ENCODE measurements at regions not wholly inside any gene's neighbourhood (a gene's known extent, or its start where the extent isn't known, plus 50 kb on each side); places are given as distances from the start of the nearest gene placed in this dataset.

DNA sequence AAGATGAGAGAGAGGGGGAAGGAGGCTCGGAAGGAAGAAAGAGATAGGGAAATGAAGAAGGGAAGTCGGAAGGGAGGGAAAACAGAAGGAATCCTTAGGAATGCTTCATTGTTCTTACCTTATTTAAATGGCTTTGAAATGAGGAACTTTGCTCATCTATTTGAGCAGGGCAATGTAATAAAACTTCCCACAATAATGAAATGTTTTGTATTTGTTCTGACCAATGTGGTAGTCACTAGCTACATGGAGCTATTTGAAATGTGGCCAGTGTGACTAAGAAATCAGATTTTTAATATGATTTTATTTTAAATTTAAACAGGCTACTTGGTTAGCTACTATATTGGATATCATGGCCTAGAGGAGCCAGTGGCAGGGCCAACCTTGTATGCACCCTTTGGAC is 510.6 kb downstream of the HTR7 start:
- DNase-seq = no peak

DNA sequence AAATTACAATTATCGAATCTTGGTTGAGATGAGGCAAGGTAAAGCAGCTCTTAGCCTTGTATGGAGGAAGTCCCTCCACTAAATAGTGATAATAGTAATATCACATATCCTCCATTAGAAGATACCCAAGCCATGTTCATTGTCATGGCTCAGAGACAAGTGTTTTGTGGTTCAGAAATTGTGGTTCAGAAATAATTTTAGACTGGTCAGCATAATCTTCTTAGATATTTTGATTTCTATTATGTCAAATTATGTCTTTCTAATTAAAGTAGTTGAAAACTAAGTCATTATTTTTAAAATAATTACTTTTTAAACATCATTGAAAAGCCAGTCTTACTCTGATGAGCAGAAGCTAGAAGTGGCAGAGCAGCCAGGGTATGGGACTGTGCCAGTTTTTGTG is 507.7 kb downstream of the HTR7 start:
- DNase-seq = no peak

DNA sequence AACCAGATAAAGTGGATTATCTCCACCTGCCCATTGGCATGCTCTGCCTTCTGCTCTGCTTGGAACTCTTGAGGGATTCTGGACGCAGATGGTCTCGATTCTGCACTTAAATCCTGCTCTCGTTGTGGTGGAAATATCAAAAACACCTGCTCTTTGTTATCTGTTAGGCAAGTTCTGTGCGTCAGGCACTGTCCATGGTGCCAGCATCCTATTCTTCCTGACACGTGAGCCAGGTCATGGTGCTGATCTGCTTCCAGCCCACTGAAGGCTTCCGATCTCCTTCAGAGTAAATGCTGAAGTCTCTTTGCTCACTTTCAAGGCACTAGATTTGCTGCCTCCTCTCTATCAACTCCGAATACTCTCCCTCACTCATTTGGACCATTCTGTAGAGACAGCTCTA is 505.6 kb downstream of the HTR7 start:
- no peak for DNase-seq

DNA sequence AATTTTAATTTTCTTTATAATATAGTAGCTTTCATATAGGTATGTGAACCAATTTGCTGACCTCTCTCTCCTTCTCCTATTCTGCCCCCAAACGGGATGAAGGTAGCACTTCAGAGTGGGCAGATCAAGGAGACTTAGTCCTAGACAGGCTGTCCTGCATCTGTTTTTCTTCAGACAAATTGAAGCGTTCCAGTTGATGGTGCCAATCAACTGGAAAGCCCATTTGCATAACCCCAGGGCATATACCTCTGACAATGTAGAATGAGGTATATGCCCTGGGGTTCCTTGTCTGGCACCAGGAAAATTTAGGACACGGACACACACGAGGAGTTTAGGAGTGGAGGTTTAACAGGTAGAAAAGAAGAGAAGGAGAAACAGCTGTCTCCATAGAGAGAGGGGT is 502.9 kb downstream of the HTR7 start:
- DNase-seq = no peak

DNA sequence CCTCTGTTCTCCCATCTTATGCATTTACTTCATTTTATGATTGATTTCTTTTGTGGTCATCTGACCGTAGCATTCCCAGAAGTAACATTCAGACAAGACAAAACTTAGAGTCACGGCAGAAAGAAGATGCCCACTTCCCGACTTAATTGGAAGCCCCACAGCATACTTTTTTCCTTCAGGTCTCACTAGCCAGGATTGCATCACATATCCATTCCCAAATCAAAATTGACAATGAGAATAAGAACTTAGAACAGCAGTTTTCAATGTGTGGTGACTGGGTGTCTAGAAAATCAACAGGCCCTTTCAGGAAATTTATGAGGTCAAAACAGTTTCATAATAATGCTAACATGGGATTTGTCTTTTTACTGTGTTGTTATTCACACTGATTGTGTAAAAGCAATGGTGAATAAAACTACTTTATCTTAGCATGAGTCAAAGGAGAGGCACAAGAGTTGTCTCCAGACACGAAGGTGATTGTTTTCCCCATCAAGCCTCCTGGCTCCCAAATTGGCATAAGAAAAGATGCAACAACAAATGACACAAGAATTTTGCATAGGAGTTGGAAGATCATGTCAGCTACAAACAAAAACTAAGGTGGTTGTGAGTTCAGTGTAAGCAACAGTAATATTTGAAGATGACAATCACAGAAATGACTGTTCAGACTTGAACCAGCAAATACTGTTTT is 493.9 kb downstream of the HTR7 start:
- DNase-seq = no peak

DNA sequence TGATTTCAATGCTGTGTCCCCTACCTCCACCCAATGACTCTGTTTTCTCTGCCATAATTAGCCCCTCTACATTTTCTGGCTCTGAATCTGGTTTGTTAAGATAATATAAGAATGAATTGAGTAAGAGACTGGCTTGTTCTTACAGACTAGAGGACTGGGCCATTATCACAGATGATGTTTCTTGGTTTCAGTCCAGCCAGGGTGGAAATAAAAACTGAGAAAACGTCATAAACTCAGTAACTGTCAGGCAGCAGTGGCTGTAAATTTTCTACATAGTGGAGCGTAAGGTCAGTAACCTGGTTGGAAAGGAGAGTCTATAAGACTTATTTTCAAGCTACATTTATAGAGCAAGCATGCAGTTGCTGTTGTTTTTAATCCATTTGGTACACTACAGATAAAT is 485.4 kb downstream of the HTR7 start:
- DNase-seq = no peak

DNA sequence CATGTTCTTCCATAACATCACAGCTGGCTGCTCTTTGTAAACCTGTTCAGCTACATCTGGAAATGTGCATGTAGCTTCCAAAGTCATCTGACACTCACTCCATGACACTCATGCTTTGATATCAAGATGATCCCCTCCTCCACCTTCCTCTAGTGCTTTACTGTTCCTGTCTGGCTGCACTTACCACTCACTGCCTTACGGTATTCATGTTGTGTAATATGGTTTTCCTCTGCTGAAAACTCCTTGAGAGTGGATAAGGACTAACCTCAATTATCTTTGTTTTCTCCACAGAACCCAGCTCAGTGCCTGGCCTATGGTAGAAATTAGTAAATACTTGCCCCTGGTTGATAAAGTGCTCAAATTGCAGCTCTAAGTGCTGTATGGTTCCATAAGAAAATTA is 483.9 kb downstream of the HTR7 start:
- no peak for DNase-seq

DNA sequence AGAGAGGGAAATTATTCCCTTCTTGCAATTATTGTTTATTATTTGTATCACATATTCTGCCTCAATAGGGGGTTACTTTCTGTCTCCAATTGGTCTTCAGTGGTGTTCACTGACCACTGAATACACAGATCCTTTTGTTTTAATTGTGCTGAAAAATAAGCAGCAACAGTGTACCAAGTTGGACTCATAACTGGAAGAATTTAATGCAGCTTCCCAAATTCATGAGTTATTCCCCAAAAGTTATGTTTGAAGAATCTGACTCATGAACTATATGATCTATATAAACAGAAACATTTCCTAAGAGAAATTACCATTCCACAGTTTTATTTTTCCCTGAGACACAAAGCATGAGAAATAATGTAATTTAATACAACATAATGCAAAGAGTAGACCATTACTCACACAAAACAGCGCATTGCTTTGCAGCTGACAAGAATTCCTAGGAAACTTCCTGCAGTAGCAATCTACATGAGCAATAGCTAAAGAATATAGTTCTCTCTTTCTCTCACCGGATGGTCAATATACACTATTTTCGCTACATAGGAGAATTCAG is 479.2 kb downstream of the HTR7 start:
- DNase-seq = no peak

DNA sequence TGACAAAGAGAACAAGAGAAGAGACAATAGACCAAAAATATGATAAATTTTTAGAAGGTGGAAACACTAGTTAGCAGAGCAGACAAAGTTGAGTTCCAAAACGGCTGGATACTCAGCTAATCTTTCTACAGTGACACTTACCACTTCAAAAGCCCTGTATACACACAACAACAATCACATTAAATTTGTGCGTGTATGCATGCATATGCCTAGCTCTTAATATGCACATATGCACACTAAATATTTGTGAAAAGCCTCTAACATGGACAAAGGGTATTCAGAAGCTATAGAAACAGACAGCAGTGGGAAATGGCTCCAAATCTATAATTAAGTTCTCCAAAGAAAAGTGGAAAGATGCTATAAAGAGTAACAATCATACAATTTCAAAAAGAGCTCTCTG is 476.4 kb downstream of the HTR7 start:
- DNase-seq = no peak

DNA sequence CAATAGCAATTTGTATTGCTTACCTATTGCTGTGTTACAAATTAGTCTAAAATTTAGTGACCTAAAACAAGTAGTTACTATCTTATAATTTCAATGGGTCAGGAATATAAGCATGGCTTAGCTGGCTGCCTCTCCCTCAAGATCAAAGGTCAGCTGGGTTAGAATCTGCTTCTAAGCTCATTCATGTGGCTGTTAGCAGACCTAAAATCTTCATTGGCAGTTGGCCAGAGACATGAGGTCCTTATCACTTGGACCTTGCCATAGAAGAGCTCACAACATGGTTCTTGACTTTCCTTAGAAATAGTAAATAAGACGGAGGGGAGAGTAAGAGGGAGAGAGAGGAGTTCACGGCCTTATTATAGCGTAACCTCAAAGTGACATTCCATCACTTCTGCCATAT is 468.0 kb downstream of the HTR7 start:
- DNase-seq = no peak

DNA sequence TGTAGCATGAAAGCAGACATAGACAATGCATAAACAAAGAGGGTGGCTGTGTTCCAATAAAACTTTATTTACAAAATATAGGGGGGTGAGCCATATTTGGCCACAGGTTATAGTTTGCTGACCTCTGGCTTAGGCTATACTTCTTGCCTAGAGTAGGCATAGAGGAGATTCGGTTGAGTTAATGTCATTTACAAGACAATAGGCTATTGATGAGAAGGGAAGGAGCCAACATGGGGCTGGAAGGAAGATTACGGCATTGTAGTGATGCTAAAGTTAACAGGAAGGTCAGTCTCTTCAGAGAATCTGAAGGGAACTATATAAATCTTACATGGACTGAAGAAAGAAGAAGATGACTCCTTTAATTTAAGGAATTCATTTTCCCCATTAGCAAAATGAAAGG is 463.5 kb downstream of the HTR7 start:
- DNase-seq = no peak

DNA sequence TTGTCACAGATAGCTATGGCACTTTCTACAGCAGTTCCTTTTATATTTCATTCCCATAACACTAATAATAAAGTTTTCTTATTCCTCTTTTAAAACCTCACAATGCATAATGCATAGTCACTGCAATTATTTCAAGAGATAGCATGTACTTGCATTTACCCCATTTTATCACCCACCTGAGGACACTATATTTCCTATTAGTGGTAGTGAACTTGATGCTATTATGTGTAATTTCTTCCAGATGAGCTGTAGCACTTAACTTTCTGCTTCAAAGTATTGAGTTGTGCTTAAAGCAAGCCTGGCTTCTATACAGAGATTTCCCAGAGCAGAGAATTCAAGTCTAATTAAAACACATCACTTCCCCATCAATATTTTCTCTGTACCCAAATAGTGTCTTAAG is 461.1 kb downstream of the HTR7 start:
- DNase-seq = no peak

DNA sequence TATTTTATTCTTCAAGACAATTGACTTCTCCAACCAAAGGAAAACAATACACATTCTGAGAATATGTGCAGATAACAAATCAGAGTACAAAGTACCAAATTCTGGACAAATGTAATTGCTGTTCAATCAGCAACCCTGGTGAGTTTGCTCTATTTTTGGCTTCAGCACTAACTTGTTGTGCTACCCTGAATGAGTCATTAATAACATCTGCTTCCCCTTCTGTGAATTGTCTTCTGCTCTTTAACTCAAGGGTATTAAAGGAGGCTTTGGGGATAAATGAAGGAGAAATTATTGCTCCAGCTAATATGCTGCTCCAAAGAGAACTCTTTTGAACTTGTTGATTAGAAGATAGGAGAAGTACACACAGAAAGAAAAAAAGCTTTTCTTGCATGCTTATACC is 459.3 kb downstream of the HTR7 start:
- DNase-seq = no peak

DNA sequence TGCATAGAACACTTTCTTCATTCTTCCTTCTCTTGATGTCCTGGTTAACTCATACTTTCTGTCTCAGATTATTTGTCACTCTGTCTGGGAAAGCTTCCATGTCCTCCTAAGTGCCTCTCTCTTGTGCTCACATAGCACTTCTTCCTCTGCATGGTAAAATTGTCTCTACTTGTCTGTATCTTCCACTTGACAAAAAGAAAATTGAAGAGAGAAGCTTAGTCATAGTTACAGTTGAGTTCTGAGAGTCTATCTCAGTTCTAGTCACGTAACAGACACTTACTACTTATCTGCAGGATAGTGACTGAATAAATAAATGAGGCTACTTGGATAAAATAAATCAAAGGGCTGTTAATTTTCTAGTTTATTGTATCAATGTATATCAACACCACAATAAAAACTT is 458.1 kb downstream of the HTR7 start:
- no peak for DNase-seq

DNA sequence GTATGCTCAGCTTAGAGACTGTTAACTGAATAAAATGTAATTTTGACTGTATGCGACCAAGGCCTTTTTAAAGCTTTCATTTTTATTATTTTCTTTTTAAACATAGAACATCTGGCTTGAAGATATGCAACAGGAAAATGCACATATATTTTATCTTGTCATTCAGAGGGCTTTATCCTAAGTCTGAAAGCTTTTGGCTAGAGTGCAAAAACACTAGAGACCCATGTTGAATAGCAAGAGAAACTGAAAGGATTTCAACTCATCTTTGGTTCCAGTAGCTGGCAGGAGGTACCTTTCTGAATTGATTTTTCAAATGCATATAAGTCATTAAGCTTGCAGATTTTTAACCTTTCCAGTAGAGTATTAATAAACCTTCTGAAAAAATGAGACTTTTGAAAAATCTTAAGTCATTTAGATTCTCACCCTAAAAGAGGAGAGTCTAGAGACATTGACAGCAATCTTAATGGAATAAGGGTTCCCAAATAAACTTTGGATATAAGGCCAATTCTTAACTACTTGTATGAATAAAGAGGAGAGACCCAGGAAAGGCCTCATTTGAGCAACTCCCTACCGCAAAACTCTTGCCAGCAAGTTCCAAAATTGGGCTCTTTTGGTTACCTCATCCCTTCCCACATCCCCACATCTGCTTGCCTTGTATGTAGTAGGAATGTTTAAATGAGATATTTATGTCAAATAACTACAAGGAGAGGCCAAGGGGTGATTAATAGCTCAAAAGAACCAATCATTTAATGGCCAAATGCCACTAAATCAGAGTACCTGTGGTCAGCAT is 454.4 kb downstream of the HTR7 start:
- no peak for DNase-seq

DNA sequence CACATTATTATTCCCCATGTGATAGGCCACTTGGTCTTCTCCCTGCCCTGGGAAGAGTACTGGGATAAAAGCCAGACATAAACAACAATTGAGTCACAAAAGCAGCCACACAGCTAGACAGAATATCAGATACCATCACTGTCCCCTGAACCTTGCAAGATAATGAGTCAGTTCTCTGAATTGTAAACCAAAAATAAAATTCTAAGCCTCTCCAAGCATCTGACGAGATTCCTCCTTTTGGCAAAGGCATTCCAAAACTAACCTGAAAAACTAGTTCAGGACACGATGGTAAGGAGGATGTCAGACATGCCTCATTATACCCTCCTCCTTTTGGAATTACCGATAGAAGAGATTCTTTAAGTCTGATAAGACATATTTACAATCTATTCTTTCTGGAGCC is 450.7 kb downstream of the HTR7 start:
- no peak for DNase-seq

DNA sequence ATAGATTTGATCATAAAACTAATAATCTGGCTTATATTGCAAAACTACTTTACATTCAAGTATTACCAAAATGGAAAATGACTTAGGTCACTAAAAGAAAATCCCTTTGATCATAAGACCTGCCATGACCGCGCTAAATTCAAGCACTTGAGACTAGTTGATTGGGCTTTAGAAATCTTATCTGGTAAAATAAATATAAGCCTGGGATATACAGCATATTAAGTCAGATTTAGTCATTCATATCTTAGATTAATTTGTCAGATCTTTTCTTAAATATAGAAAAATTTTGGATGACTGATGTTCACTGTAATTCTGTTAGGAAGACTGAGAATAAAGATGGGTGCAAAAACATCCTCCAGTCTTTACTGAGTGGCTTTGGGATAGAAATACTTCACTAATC is 450.0 kb downstream of the HTR7 start:
- no peak for DNase-seq

DNA sequence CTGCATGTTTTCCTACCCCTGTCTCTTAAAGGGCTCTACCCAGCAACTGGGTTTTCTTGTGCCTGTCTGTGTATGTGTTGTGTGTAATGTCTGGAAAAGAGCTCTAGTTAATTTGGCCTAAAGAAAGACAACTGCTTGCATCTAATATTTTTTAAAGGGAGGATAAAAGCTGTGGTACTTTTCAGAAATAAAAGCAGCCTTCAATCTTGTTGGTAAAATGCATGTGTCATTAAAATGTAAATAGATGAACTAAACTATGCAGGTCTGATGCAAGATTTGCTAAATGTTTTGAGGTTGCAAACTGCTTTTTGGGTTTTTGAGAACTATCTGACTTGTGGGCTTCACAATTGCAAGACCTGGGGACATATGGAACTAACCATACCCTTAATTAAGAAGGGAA is 445.3 kb downstream of the HTR7 start:
- no peak for DNase-seq

DNA sequence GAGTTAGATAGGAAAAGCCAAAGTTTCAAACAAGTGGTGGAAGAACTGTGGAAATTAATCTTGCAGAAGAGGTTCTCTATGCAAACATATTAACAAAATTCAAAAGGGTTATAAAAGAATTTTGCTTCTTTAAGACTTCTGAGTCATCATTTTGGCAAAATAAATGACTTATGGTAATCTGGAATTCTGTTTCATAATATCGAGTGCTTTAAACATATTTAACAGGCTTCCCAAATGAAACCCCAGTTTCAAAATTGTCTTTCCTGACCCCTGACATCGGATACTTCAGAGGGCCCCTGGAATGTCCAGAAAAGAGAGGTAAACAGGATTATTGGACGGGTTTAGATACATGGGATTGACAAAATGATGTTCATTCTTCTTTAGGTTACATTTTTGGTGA is 444.6 kb downstream of the HTR7 start:
- DNase-seq = no peak

DNA sequence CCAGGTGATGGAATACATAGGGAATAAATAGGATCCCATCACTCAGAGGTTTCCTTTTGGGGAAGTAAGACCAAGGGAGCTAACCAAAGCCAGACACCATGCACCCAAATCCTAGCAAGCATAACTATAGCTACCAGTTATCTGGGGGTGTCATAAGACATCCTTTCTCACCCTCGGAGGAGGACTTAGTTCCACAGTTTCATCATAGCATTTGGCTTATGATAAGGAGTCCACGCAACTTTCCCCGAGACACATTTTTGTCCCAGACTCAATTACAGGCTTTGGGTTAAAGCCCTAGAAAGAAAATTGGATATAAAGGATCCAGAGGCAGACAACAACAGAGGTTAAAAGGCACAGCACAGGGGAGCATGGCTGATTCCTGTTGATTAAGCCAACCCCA is 442.9 kb downstream of the HTR7 start:
- DNase-seq = no peak

DNA sequence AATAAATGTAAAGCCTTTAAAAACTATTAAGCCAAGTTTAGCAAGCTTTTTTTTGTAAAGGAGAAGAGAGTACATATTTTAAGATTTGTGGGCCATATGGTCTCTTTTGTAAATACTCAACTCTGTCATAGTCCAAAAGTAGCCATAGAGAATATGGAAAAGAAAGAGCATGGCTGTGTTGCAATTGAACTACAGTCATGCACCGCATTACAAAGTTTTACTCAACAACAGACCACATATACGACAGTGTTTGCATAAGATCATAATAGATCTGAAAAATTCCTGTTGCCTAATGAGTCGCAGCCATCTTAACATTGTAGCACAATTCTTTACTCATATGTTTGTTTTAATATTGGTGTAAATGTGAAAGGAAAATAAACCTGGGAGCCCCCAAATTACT is 440.8 kb downstream of the HTR7 start:
- no peak for DNase-seq

DNA sequence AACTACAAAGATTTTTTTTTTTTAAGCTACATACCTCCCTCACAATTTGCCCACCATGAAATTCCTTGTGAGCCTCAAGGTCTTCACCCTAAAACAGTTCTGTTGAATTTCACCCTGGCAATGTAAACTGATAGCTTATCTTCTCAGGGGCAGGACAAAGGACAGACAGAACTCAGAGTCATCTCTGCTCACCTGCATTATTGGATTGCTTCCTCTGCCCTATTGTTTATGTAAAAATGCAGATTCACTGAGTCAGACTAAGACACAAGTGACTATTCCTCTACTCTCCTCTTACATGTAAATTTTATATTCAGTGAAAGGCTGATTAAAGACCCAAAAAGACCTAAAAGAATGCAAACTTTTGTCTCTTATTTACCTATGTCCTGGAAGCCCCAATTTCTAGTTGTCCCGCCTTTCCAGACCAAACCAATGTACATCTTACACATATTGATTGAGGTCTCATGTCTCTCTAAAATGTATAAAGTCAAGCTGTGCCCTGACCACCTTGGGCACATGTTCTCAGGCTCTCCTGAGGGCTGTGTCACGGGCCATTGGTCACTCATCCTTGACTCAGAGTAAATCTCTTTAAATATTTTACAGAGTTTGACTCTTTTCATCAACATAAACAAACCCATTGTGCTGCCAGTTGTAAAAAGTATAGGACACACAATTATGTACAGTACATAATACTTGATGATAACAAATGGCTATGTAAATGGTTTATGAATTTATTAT is 440.2 kb downstream of the HTR7 start:
- DNase-seq = no peak

DNA sequence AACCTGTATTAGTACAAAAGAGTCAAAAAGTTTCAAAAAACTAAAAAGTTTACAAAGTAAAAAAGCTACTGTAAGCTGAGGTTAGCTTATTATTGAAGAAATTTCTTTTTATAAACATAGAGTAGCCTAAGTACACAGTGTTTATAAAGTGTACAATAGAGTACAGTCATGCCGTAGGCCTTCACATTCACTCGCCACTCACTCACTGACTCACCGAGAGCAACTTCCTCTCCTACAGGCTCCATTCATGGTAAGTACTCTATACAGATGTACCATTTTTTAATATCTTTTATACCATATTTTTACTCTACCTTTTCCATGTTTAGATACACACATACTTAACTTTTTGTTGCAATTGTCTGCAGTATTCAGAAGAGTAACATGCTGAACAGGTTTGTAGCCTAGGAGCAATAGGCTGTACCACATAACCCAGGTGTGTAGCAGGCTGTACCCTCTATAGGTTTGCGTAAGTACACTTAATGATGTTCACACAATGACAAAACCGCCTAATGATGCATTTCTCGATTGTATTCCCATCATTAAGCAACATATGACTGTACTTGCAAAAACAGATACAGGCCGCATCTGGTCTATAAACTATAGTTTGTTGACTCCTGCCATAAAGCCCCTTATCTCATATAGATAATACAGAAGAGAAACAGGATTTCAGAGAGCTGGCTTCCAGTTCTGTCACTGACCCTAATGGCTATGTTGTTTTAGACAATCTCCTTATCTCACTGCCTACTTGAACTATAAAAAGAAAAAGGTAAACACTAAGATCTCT is 438.8 kb downstream of the HTR7 start:
- DNase-seq = no peak
